ENCODE measurements at regions not wholly inside any gene's neighbourhood (a gene's known extent, or its start where the extent isn't known, plus 50 kb on each side); places are given as distances from the start of the nearest gene placed in this dataset.

DNA sequence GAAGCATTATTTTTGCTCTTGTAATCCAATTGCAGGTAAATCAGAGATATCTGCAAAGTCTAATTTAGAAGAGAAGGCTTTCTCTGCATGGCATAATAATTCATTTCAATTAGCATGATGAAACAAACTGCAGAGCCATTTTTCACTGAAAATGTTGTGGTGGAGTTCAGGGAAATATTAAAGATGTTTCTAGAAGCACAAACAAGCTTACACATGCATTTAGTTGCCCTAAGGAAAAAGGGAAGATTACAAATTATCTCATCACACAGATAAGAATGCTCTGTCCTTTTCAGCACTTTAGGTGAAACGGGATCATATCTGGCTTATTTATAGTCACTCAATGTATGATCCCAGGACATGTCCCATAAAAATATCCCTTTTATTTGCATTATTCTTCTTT is 252.1 kb upstream of the TANK start:
- H3K27me3 Mint-ChIP-seq, result peaks cover 3 to 12% of the 10 kb centered on the region in 2 donors
- H3K4me1 Mint-ChIP-seq, result no peaks in the 10 kb centered on the region
- H3K27ac Mint-ChIP-seq, result no peak overlapping the region
- H3K4me3 Mint-ChIP-seq, result no peak overlapping the region
- ATAC-seq (replicated peaks) (no peak), DNase-seq (no peak)
- no peaks in the 10 kb centered on the region for H3K9me3 Mint-ChIP-seq
- no peaks in the 10 kb centered on the region for H3K36me3 Mint-ChIP-seq

GRCh38 chr2:160909781-160910242 is 250.4 kb upstream of the TANK start:
- H3K9me3 Mint-ChIP-seq, result peaks cover 2 to 4% of the 10 kb centered on the region in 2 donors
- no peaks in the 10 kb centered on the region for H3K4me1 Mint-ChIP-seq
- no peak for DNase-seq

DNA sequence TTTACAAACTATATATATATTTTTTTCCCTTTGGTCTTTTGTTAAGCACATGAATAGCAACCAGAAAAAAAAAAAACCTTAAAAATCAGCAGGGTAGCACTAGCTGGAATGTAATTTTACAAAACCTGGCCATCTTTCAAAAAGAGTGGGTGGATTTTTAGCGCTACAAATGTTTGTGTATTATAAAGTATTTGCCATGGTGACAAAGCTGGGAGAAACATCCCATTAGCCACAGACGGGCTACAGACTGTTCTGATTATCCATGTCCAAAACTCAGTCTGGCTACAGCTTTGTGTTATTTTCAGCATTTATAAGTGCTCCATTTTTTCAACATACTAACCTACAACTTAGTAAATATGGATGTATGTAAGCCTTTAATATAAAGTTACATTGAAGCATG is 249.5 kb upstream of the TANK start:
- H3K9me3 Mint-ChIP-seq, result peaks cover 4% of the 10 kb centered on the region in 2 donors
- H3K36me3 Mint-ChIP-seq, result no peaks in the 10 kb centered on the region
- H3K4me1 Mint-ChIP-seq, result no peaks in the 10 kb centered on the region
- H3K27ac Mint-ChIP-seq, result no peak overlapping the region
- ATAC-seq (replicated peaks), result no peak
- peaks cover 3 to 12% of the 10 kb centered on the region in 2 donors for H3K27me3 Mint-ChIP-seq
- H3K4me3 Mint-ChIP-seq, result no peak overlapping the region
- DNase-seq, result no peak

More at GRCh38 chr2:160909781-160910242, 250.4 kb upstream of the TANK start:
- Mint-ChIP-seq H3K27ac (no peak overlapping the region), H3K36me3 (no peaks in the 10 kb centered on the region), H3K27me3 (peaks cover 3 to 12% of the 10 kb centered on the region in 2 donors), H3K4me3 (no peak overlapping the region)
- no peak for ATAC-seq (replicated peaks)

DNA sequence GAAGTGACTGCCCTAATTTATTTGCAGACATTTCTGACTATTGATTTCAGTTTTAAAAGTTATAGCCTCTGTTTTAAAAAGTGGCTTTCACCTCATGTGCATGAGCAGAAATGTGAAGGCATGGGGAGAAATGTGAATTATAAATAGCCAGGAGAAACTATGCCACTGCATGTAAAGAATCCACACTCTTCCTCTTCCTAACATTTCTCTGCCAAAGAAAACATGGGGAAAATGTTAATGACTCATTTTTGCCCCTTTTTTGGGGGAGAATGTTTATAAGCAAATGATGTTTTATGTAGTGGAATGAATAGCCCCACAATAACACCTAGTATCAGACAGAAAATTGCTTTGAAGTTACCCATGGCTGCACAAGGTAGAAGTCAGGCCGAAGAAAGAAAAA is 249.0 kb upstream of the TANK start:
- H3K4me3 Mint-ChIP-seq, result no peak overlapping the region
- no peaks in the 10 kb centered on the region for H3K4me1 Mint-ChIP-seq
- peaks cover 3 to 12% of the 10 kb centered on the region in 2 donors for H3K27me3 Mint-ChIP-seq
- no peak overlapping the region for H3K27ac Mint-ChIP-seq
- DNase-seq (no peak), ATAC-seq (replicated peaks) (no peak)
- H3K9me3 Mint-ChIP-seq, result peaks cover 4% of the 10 kb centered on the region in 2 donors
- no peaks in the 10 kb centered on the region for H3K36me3 Mint-ChIP-seq

- Mint-ChIP-seq H3K4me1 (no peaks in the 10 kb centered on the region), H3K27me3 (peaks cover 0 to 11% of the 10 kb centered on the region in 2 donors), H3K9me3 (peaks cover 4% of the 10 kb centered on the region in 2 donors), H3K27ac (no peak overlapping the region), H3K4me3 (no peak overlapping the region), H3K36me3 (no peaks in the 10 kb centered on the region)
- no peak for ATAC-seq (replicated peaks)
- DNase-seq, result no peak
Observed at GRCh38 chr2:160912276-160912675, 248.0 kb upstream of the TANK start.

DNA sequence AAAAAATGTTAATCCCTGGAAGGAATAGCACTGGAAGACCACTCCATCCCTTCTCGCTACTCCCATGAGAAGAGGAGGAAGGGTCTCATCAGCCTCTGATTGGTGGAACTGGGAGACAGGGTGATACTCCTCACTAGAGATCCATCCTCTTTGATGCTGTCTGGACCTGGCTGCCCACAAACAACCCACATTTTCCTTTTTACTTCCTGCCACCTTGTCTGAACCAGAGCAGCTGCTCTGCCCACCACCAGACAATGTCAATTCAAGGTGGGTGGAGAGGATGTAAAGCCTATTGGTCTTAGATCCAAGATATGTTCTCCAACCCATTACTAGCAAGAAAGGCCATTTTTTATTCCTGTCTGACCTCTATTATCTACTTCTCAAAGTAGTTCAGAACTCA is 246.9 kb upstream of the TANK start:
- no peaks in the 10 kb centered on the region for H3K36me3 Mint-ChIP-seq
- peaks cover 0 to 12% of the 10 kb centered on the region in 2 donors for H3K27me3 Mint-ChIP-seq
- no peak overlapping the region for H3K4me3 Mint-ChIP-seq
- DNase-seq (no peak), ATAC-seq (replicated peaks) (no peak)
- no peak overlapping the region for H3K27ac Mint-ChIP-seq
- peaks cover 4% of the 10 kb centered on the region in 2 donors for H3K9me3 Mint-ChIP-seq
- no peaks in the 10 kb centered on the region for H3K4me1 Mint-ChIP-seq

GRCh38 chr2:160914217-160914616 is 246.0 kb upstream of the TANK start:
- no peaks in the 10 kb centered on the region for H3K4me1 Mint-ChIP-seq

GRCh38 chr2:160916300-160916699 is 243.9 kb upstream of the TANK start:
- Mint-ChIP-seq H3K27ac (no peak overlapping the region), H3K9me3 (peaks cover 4% of the 10 kb centered on the region in 2 donors), H3K36me3 (no peaks in the 10 kb centered on the region), H3K27me3 (peaks cover 0 to 6% of the 10 kb centered on the region in 2 donors), H3K4me3 (no peak overlapping the region), H3K4me1 (no peaks in the 10 kb centered on the region)
- no peak for DNase-seq
- no peak for ATAC-seq (replicated peaks)

More at GRCh38 chr2:160914217-160914616, 246.0 kb upstream of the TANK start:
- Mint-ChIP-seq H3K4me3 (no peak overlapping the region), H3K36me3 (no peaks in the 10 kb centered on the region), H3K27ac (no peak overlapping the region), H3K9me3 (peaks cover 4% of the 10 kb centered on the region in 2 donors), H3K27me3 (peaks cover 0 to 6% of the 10 kb centered on the region in 2 donors)
- ATAC-seq (replicated peaks) (no peak), DNase-seq (no peak)

GRCh38 chr2:160917850-160918249 is 242.4 kb upstream of the TANK start:
- H3K4me3 Mint-ChIP-seq, result no peak overlapping the region
- DNase-seq (no peak), ATAC-seq (replicated peaks) (no peak)
- peaks cover 4% of the 10 kb centered on the region in 2 donors for H3K9me3 Mint-ChIP-seq
- no peaks in the 10 kb centered on the region for H3K36me3 Mint-ChIP-seq
- H3K27ac Mint-ChIP-seq, result no peak overlapping the region
- no peaks in the 10 kb centered on the region for H3K4me1 Mint-ChIP-seq
- peaks cover 0 to 6% of the 10 kb centered on the region in 2 donors for H3K27me3 Mint-ChIP-seq

GRCh38 chr2:160918258-160918657 is 242.0 kb upstream of the TANK start:
- H3K27me3 Mint-ChIP-seq, result peaks cover 0 to 6% of the 10 kb centered on the region in 2 donors
- no peaks in the 10 kb centered on the region for H3K36me3 Mint-ChIP-seq
- no peak for DNase-seq

GRCh38 chr2:160918906-160919503 is 241.2 kb upstream of the TANK start:
- peak in 1 of 2 donors; percentile 46 for ATAC-seq (replicated peaks)
- Mint-ChIP-seq H3K4me3 (no peak overlapping the region), H3K4me1 (no peaks in the 10 kb centered on the region)

More at GRCh38 chr2:160918258-160918657, 242.0 kb upstream of the TANK start:
- Mint-ChIP-seq H3K4me1 (no peaks in the 10 kb centered on the region), H3K27ac (no peak overlapping the region), H3K4me3 (no peak overlapping the region), H3K9me3 (peaks cover 4% of the 10 kb centered on the region in 2 donors)
- ATAC-seq (replicated peaks), result no peak

GRCh38 chr2:160920061-160920460 is 240.2 kb upstream of the TANK start:
- no peaks in the 10 kb centered on the region for H3K36me3 Mint-ChIP-seq
- H3K27me3 Mint-ChIP-seq, result peaks cover 0 to 6% of the 10 kb centered on the region in 2 donors
- H3K27ac Mint-ChIP-seq, result no peak overlapping the region
- no peaks in the 10 kb centered on the region for H3K4me1 Mint-ChIP-seq
- ATAC-seq (replicated peaks) (no peak), DNase-seq (no peak)
- H3K9me3 Mint-ChIP-seq, result peaks cover 0 to 2% of the 10 kb centered on the region in 2 donors
- H3K4me3 Mint-ChIP-seq, result no peak overlapping the region

More at GRCh38 chr2:160918906-160919503, 241.2 kb upstream of the TANK start:
- DNase-seq, result no peak
- H3K36me3 Mint-ChIP-seq, result no peaks in the 10 kb centered on the region
- no peak overlapping the region for H3K27ac Mint-ChIP-seq
- peaks cover 0 to 6% of the 10 kb centered on the region in 2 donors for H3K27me3 Mint-ChIP-seq
- H3K9me3 Mint-ChIP-seq, result peaks cover 4% of the 10 kb centered on the region in 2 donors

DNA sequence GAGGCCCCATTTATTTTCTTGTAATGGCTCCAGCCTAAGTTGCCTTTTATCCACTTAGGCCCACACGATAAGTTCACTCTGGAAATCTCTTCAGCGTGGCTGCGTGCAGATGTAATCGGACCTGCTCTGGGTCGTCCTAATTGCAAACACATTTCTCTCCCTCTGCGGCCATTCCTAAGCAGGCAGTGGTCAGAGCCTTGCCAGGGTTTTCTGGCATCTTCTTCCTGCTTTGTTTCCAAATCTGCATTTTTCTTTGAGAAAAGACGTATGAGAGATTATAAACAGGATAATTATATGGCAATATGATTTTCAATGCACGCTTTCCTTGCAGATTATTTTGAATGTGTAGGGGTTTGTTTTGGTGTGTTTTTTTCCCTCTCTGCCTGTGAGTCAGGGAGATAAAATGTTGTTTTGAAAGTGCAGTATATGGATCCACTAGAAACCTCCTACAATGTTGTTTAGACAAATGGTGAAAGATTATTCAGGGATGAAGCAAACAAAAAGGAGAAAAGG is 239.4 kb upstream of the TANK start:
- ATAC-seq (replicated peaks) (no peak), DNase-seq (no peak)
- Mint-ChIP-seq H3K27ac (no peak overlapping the region), H3K36me3 (no peaks in the 10 kb centered on the region), H3K4me1 (no peaks in the 10 kb centered on the region), H3K4me3 (no peak overlapping the region), H3K27me3 (peaks cover 0 to 6% of the 10 kb centered on the region in 2 donors), H3K9me3 (no peaks in the 10 kb centered on the region)

GRCh38 chr2:160921386-160921964 is 238.8 kb upstream of the TANK start:
- Mint-ChIP-seq H3K4me1 (no peaks in the 10 kb centered on the region), H3K36me3 (no peaks in the 10 kb centered on the region), H3K9me3 (no peaks in the 10 kb centered on the region), H3K27ac (no peak overlapping the region), H3K27me3 (peaks cover 0 to 6% of the 10 kb centered on the region in 2 donors), H3K4me3 (no peak overlapping the region)
- no peak for DNase-seq
- no peak for ATAC-seq (replicated peaks)

DNA sequence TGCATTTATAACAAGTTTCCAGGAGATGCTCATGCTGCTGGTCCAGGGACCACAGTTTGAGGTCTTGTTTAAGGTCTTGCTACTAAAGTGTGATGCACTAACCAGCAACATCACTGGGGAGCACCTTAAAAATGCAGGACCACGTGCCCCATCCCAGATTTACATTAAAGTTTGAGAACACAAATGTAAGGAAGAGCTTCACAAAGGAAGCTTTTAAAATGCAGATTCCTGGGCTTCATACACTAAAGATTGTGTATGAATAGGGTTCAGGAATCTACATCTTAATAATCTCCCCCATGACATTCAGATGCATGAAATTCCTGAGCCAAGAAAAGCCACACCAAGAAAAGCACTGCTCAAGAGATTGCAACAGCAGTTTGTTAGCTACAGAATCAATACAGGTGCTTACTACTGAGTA is 235.3 kb upstream of the TANK start:
- Mint-ChIP-seq H3K4me3 (no peak overlapping the region), H3K9me3 (no peaks in the 10 kb centered on the region), H3K36me3 (no peaks in the 10 kb centered on the region), H3K4me1 (no peaks in the 10 kb centered on the region), H3K27ac (no peak overlapping the region), H3K27me3 (peaks cover 0 to 2% of the 10 kb centered on the region in 2 donors)
- DNase-seq (no peak), ATAC-seq (replicated peaks) (no peak)
